ENCODE measurements at regions not wholly inside any gene's neighbourhood (a gene's known extent, or its start where the extent isn't known, plus 50 kb on each side); places are given as distances from the start of the nearest gene placed in this dataset.

- no peak overlapping the region for H3K4me3 ChIP-seq (ENCODE audit: low read depth, low read length)
- no peaks in the 10 kb centered on the region for H3K27me3 ChIP-seq (ENCODE audit: control insufficient read depth, insufficient read depth, low read length)
- DNase-seq (ENCODE audit: low read depth), result peak; percentile 54
- CTCF ChIA-PET, result no interaction called here
- POLR2A ChIA-PET, result no interaction called here
- no peak for TF ChIP-seq CTCF (IDR thresholded peaks at IDR 0.05; ENCODE audit: insufficient read depth, low read depth, low read length)
- no peaks in the 10 kb centered on the region for H3K36me3 ChIP-seq (ENCODE audit: control insufficient read depth, insufficient read depth, low read length)
These were observed 348.7 kb upstream of the GALNT5 start for GRCh38 chr2:156908825-156909224.

GRCh38 chr2:156909983-156910382 is 347.5 kb upstream of the GALNT5 start:
- ChIA-PET POLR2A (no interaction called here), CTCF (no interaction called here)
- DNase-seq (ENCODE audit: low read depth), result no peak
- Histone ChIP-seq H3K4me3 (ENCODE audit: low read depth, low read length) (no peak overlapping the region), H3K36me3 (ENCODE audit: control insufficient read depth, insufficient read depth, low read length) (no peaks in the 10 kb centered on the region), H3K27me3 (ENCODE audit: control insufficient read depth, insufficient read depth, low read length) (no peaks in the 10 kb centered on the region)
- no peak for TF ChIP-seq CTCF (IDR thresholded peaks at IDR 0.05; ENCODE audit: insufficient read depth, low read depth, low read length)

DNA sequence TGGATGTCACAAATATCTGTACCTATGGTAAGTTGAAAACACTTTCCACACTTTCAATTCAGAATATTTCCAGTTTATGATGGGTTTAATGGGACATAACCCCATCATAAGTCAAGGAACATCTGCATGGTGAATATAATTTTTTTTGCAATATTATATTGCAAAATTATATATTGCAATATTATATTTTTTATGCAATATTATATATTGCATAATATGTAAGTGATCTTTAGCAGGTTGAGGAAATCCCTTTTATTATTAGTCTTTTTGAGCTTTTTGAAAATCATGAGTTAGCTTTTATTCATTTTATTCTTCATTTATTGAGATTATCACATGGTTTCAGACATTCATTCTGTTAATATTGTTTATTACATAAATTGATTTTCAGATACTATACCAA is 342.2 kb upstream of the GALNT5 start:
- CTCF ChIA-PET, result no interaction called here
- Histone ChIP-seq H3K36me3 (ENCODE audit: control insufficient read depth, insufficient read depth, low read length) (no peaks in the 10 kb centered on the region), H3K4me3 (ENCODE audit: low read depth, low read length) (no peak overlapping the region), H3K27me3 (ENCODE audit: control insufficient read depth, insufficient read depth, low read length) (no peaks in the 10 kb centered on the region)
- DNase-seq (ENCODE audit: low read depth), result no peak
- TF ChIP-seq CTCF (IDR thresholded peaks at IDR 0.05; ENCODE audit: insufficient read depth, low read depth, low read length), result no peak
- POLR2A ChIA-PET, result no interaction called here

DNA sequence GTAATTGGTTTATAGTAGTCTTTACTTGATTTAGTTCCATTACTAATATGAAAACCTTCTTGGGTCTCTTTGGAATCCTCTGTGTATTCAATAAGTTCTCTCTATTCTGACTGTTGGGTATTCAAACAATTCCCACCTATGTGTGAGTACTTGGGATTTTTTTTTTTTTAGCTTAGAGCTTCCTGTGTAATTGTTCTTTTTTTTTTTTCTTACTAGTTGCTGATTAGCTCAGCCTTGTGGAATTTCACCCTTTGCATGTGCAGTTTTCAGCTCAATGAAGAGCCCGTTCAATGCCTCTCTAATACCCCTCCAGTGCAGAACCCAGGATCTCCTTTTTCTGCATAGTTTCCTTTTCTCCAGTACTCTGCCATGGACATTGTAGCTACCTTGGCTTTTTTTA is 339.1 kb upstream of the GALNT5 start:
- Histone ChIP-seq H3K36me3 (ENCODE audit: control insufficient read depth, insufficient read depth, low read length) (no peaks in the 10 kb centered on the region), H3K4me3 (ENCODE audit: low read depth, low read length) (no peak overlapping the region), H3K27me3 (ENCODE audit: control insufficient read depth, insufficient read depth, low read length) (no peaks in the 10 kb centered on the region)
- DNase-seq (ENCODE audit: low read depth), result no peak
- ChIA-PET CTCF (interaction anchor here (0.6 kb wide), 1 partner anchor 67 kb away, joined by 3 read pairs; no protein-coding TSS in a partner anchor), POLR2A (no interaction called here)
- no peak for TF ChIP-seq CTCF (IDR thresholded peaks at IDR 0.05; ENCODE audit: insufficient read depth, low read depth, low read length)

GRCh38 chr2:156930423-156930822 is 327.1 kb upstream of the GALNT5 start:
- POLR2A ChIA-PET, result no interaction called here

More at GRCh38 chr2:156930423-156930822, 327.1 kb upstream of the GALNT5 start:
- no peak for DNase-seq (ENCODE audit: low read depth)
- H3K36me3 ChIP-seq (ENCODE audit: control insufficient read depth, insufficient read depth, low read length), result no peaks in the 10 kb centered on the region
- no peaks in the 10 kb centered on the region for H3K27me3 ChIP-seq (ENCODE audit: control insufficient read depth, insufficient read depth, low read length)
- no peak overlapping the region for H3K4me3 ChIP-seq (ENCODE audit: low read depth, low read length)
- TF ChIP-seq CTCF (IDR thresholded peaks at IDR 0.05; ENCODE audit: insufficient read depth, low read depth, low read length), result no peak
- CTCF ChIA-PET, result no interaction called here

All from BJ (cell line).